Testis (tissue), 2 donors: ENCODE measurements at regions not wholly inside any gene's neighbourhood (a gene's known extent, or its start where the extent isn't known, plus 50 kb on each side); places are given as distances from the start of the nearest gene placed in this dataset.

Source experiments
- CTCF ChIP-seq, 3 experiments: fragments of 450-650 bp in 2 of 3; fragments of 200-600 bp in 1 of 3; sonication (generic) in 1 of 3; IDR thresholded peaks; one replicate each; pipeline ENCODE4 v1.5.1; 2016 to 2019; ENCODE audit warnings: antibody characterized with exemption in 3 of 3, mild to moderate bottlenecking in 2 of 3, moderate library complexity in 1 of 3
- POLR2A ChIP-seq: fragments of 450-650 bp; IDR thresholded peaks from one replicate; pipeline ENCODE4 v1.6.1; 2017; ENCODE audit warnings: antibody characterized with exemption, mild to moderate bottlenecking, moderate library complexity

GRCh38 chr6:120558294-120558693 is 776.0 kb downstream of the TBC1D32 start:
- TF ChIP-seq POLR2A (no peak), CTCF (IDR thresholded peaks at IDR 0.05) (no peak)
